Eye (tissue), 1 donor: ENCODE measurements at regions not wholly inside any gene's neighbourhood (a gene's known extent, or its start where the extent isn't known, plus 50 kb on each side); places are given as distances from the start of the nearest gene placed in this dataset.

Source experiments
- DNase-seq: peaks from one replicate; pipeline ENCODE4 v3.0.0-alpha.2; 2015

GRCh38 chr11:95545116-95545875, 244.3 kb downstream of the FAM76B start:
- DNase-seq, result no peak

GRCh38 chr11:95544095-95544856, 245.3 kb downstream of the FAM76B start:
- DNase-seq, result no peak

- no peak for DNase-seq
Observed at GRCh38 chr11:95542868-95543551, 246.6 kb downstream of the FAM76B start.

- DNase-seq, result no peak
Observed at GRCh38 chr11:95541715-95542114, 247.9 kb downstream of the FAM76B start.

- DNase-seq, result no peak
Observed at GRCh38 chr11:95536047-95536690, 253.4 kb downstream of the FAM76B start.

GRCh38 chr11:95534809-95535208, 254.8 kb downstream of the FAM76B start:
- DNase-seq, result no peak

- no peak for DNase-seq
Observed at GRCh38 chr11:95534226-95534625, 255.4 kb downstream of the FAM76B start.

- DNase-seq, result no peak
Observed at GRCh38 chr11:95531116-95531515, 258.5 kb downstream of the FAM76B start.

GRCh38 chr11:95524314-95525036, 265.1 kb downstream of the FAM76B start:
- DNase-seq, result peak; percentile 36

GRCh38 chr11:95522874-95523273, 266.7 kb downstream of the FAM76B start:
- no peak for DNase-seq

GRCh38 chr11:95521862-95522261, 267.7 kb downstream of the FAM76B start:
- DNase-seq, result no peak

- DNase-seq, result peak; percentile 62
Observed at GRCh38 chr11:95521133-95521542, 268.4 kb downstream of the FAM76B start.

GRCh38 chr11:95520369-95521132, 269.0 kb downstream of the FAM76B start:
- peak; percentile 67 for DNase-seq

GRCh38 chr11:95519912-95520311, 269.7 kb downstream of the FAM76B start:
- DNase-seq, result no peak

- DNase-seq, result no peak
Observed at GRCh38 chr11:95517453-95517852, 272.1 kb downstream of the FAM76B start.

- DNase-seq, result no peak
Observed at GRCh38 chr11:95516786-95517185, 272.8 kb downstream of the FAM76B start.

- DNase-seq, result no peak
Observed at GRCh38 chr11:95516175-95516574, 273.4 kb downstream of the FAM76B start.

- no peak for DNase-seq
Observed at GRCh38 chr11:95515371-95515770, 274.2 kb downstream of the FAM76B start.

GRCh38 chr11:95514416-95515110, 275.0 kb downstream of the FAM76B start:
- DNase-seq, result no peak

- no peak for DNase-seq
Observed at GRCh38 chr11:95512682-95513081, 276.9 kb downstream of the FAM76B start.

- DNase-seq, result no peak
Observed at GRCh38 chr11:95512177-95512576, 277.4 kb downstream of the FAM76B start.
